Hematopoietic multipotent progenitor cell treated with erythropoietin and hydrocortisone succinate and interleukin-3 and kit ligand, for 15 days (in vitro differentiated cells): ENCODE measurements at regions not wholly inside any gene's neighbourhood (a gene's known extent, or its start where the extent isn't known, plus 50 kb on each side); places are given as distances from the start of the nearest gene placed in this dataset.
A peak's percentile ranks its signal among the peaks of the same experiment; 100 is the strongest.

Source experiments
- DNase-seq: peaks from one replicate; pipeline ENCODE4 v3.0.0-alpha.2; 2015; ENCODE audit warnings: low spot score

GRCh38 chr3:79871656-79872055 is 103.9 kb upstream of the ROBO1 start:
- no peak for DNase-seq

- DNase-seq: no peak
These were observed 102.5 kb upstream of the ROBO1 start for GRCh38 chr3:79870313-79870620.

DNA sequence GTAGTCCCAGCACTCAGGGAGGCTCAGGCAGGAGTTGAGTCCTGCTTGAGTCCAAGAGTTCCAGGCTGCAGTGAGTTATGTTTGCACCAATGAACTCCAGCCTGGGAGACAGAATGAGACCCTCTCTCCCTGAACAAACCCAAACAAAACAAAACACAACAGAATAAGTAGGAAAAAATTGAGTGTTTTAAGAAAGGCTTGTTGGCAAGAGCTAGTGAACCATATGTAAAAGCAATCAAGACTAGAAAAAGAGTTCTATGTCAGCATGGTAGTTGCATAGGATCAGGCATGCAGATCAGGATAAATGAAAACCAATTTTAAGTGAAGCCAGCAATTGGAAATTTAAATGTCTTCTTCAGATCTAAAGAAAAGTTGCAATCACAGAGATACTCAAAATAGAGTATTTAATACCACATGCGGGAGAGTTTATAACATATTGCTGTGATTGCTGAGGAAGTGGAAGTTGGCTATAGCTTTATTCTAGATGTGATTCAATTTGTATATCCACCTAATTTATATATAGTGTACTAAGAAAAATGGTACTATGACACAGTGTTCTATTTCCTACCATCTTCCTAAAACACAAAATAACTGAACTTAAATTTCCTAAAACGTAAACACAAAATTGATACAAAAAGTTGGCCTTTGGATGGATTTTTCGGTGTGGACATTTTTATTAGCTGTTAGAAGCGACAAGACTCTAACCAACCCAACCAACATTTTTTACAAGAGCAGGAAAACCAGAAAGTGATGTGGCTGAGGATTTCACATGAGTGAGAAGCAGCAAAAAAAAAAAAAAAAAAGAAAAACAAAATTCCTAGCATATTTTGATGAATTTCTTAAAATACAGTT is 101.9 kb upstream of the ROBO1 start:
- DNase-seq: no peak

DNA sequence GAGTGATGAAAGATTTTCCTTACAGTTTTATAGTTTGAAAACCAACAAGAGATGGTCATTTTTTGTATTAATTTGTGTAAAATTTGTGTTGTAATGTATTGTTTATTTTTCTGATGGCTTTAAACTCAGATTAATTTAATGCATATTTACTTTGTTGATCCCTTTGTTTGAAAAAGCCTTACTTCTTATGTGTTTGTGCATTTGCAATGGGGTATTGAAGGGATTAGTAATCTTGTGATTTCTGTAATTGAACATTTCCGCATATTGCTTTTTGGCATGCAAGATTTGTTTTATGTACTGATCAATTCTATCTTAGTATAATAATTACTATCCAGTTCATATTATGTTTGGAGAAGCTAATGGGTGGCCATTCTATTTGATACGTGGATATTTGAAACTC is 98.4 kb upstream of the ROBO1 start:
- DNase-seq: no peak

GRCh38 chr3:79864077-79864476 is 96.3 kb upstream of the ROBO1 start:
- DNase-seq: no peak

DNA sequence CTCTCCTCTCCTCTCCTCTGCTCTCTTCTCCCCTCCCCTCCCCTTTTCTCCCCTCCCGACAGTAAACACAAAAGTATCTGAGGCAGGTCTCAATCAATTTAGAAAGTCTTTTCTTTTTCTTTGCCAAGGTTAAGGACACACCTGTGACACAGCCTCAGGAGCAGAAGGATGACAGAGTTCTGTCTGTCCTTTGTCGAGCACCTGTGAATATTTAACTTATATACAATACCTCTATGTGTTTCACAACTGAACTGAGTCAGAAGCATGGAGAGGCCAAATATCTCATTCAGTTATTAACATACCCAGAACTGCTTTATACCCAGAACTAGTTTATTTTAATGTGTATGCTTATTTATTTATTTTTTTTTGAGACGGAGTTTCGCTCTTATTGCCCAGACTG is 81.1 kb upstream of the ROBO1 start:
- no peak for DNase-seq

- no peak for DNase-seq
These were observed 80.1 kb upstream of the ROBO1 start for GRCh38 chr3:79847928-79848327.

DNA sequence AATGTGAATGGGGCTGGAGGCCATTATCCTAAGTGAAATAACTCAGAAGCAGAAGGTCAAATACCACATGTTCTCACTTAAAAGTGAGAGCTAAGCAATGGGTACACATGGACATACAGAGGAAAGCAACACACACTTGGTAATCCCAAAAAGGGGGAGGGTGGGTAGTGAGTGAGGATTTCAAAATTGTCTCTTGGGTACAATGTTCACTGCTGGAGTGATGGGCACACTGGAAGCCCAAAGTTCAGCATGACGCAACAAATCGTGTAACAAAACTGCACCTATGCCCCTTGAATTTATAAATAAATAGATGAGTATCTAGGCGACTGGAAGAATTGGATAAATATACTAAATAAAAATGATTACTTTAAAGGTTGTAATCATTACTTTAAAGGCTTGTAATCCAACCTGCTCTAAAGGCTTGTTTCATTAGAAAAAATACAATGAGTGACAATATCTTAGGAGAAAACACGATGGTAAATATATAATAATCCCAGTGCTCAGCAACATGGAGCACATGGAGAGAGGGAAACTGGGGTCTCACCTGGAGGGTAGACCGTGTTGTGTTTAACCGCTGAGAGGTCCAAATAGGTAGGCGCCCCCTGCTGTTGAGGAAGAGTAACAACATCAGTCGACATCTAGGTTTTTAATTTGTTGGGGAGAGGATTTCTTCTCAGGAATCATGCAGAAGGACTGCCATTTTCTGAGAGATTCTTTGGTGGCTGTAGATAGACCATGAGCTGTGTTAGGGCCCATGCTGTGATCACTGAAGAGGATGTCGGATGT is 78.5 kb upstream of the ROBO1 start:
- DNase-seq: peak; percentile 2

DNA sequence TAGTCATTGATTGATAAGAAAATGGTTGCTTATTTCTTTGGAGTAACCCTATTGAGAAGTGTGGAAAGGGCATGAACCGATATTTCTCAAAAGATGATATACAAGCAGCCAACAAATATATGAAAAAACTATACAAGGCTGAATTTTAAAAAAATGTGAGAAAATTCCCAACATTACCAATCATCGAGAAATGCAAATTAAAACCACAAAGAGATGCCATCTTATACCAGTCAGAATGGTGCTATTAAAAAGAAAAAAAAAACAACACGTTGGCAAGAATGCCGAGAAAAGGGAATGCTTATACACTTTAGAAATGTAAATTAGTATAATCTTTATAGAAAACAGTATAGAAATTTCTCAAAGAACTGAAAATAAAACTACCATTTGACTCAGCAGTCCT is 77.7 kb upstream of the ROBO1 start:
- no peak for DNase-seq

GRCh38 chr3:79844176-79844575 is 76.4 kb upstream of the ROBO1 start:
- DNase-seq: no peak

DNA sequence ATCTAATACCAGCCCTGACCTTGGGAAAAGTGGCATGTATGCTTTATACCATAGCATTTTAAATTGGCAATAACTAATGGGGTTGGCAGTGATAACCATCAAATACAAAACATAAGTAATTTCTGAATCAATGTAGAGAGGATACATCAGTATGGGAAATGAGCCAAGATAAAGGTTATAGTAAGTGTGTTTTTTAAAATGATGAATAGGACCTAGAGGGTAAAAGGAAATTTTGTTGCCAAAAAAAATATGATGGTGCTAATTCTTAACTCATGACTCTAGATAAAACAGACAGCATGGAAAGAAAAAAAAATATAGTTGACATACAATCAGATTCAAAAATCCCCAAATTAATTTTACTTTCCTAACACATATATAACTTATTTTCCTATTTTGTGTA is 75.4 kb upstream of the ROBO1 start:
- DNase-seq: no peak

GRCh38 chr3:79835701-79836100 is 67.9 kb upstream of the ROBO1 start:
- DNase-seq: no peak

DNA sequence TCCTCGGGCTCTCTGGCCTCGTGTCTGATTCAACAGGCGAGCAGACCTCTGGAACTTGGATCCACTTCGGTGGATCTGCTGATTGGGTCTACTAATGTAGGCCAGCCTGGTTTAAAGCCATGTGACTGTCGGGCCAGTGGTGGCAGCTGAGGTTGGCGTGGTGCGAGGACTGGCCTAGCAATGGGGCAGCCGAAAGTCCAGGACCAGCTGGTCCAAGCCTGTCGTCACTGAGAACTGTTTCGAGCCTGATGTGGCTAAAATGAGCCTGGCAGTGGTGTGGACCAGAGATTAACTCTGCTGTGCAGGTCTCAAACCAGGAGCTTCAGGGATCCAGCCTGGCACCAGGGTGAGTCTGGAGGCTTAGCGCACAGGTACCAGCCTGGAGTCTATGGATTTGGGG is 56.4 kb upstream of the ROBO1 start:
- DNase-seq: no peak

DNA sequence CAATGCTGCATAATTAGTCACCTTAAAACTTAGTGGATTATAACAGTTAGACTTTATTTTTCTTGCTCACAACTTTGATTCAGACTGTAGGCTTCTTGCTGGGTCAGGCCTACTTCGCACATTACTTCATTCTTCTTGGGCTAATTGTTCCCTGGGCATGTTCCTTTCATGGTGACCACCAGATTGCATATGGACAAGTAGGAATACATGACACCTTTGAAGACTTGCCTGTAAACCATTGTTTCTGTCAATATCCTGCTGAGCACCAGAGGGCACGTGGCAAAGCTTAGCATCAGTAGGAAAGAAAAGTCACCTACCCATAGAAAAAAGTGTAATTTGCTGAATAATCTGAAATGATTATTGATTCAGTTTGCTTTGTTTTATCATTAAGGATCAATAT is 54.3 kb upstream of the ROBO1 start:
- no peak for DNase-seq

GRCh38 chr3:79820089-79820488 is 52.3 kb upstream of the ROBO1 start:
- DNase-seq: no peak

DNA sequence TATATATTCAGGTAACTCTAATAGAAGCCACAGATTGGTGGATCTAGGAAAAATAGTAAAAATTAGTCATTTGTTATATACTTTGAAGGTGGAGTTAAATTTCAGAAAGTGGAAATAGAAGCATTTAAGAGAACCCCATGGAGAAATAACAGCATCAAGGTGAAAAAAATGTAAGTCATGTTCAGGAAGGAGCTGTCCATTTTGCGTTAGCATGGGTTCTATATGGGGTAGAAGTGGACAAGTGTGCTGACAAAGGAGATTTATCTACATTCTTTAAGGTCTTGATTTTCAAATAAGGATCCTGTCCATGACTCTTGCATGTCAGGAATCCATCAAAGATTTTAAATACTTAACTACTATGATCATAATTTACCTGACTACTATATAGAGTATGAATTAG is 50.2 kb upstream of the ROBO1 start:
- DNase-seq: no peak
